Rectal smooth muscle tissue (tissue), 1 donor: ENCODE measurements at regions not wholly inside any gene's neighbourhood (a gene's known extent, or its start where the extent isn't known, plus 50 kb on each side); places are given as distances from the start of the nearest gene placed in this dataset.

Source experiments
- H3K27ac ChIP-seq: one replicate; pipeline ENCODE4 v1.7.0; 2013; ENCODE audit warnings: low read depth, low read length, inconsistent platforms
- H3K27me3 ChIP-seq: one replicate; pipeline ENCODE4 v1.7.0; 2013; ENCODE audit warnings: low read length; ENCODE audit not compliant: control insufficient read depth, insufficient read depth
- H3K36me3 ChIP-seq: one replicate; pipeline ENCODE4 v1.7.0; 2013; ENCODE audit warnings: low read length; ENCODE audit not compliant: control insufficient read depth, insufficient read depth
- H3K4me1 ChIP-seq: one replicate; pipeline ENCODE4 v1.7.0; 2013; ENCODE audit warnings: low read length; ENCODE audit not compliant: control insufficient read depth, insufficient read depth
- H3K4me3 ChIP-seq: one replicate; pipeline ENCODE4 v1.7.0; 2013; ENCODE audit warnings: low read length
- H3K9ac ChIP-seq: one replicate; pipeline ENCODE4 v1.7.0; 2013; ENCODE audit warnings: low read length

DNA sequence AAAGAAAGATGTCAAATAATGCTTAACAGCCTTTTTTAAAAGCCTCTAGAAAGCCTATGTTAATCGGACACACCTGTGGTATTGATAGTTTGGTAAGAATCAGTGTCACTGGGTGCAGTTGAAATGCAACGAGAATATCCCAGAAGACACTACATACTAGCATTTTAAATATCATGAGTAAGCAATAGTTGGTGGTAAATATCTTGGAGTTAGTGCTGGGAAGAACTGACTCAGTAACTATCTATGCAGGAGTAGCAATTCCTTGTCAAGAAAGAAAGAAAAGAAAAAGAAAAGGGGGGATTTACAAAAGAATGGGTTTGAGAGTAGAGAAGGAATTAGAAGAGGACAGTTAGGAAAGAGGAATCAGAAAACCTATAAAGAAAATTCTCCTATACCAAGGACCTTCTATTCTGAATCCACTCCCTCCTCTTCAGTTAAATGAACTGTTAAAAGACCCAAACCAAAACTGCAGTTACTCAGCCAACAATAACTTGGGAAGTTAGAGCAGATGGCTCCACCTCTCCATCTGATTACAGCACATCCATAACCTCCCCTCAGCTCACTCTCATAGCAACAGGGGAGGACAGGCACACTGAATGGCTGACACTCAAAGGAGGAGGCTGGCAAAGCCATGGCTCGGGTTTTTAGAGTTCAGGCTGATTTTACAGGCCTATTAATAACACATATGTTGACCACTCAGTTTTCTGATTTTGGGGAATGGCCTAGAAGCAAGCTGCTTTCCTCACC, 207.6 kb upstream of the MDFIC2 start:
- Histone ChIP-seq H3K27me3 (no peaks in the 10 kb centered on the region), H3K9ac (no peak overlapping the region), H3K36me3 (no peaks in the 10 kb centered on the region), H3K27ac (no peak overlapping the region), H3K4me3 (no peak overlapping the region), H3K4me1 (no peaks in the 10 kb centered on the region)

DNA sequence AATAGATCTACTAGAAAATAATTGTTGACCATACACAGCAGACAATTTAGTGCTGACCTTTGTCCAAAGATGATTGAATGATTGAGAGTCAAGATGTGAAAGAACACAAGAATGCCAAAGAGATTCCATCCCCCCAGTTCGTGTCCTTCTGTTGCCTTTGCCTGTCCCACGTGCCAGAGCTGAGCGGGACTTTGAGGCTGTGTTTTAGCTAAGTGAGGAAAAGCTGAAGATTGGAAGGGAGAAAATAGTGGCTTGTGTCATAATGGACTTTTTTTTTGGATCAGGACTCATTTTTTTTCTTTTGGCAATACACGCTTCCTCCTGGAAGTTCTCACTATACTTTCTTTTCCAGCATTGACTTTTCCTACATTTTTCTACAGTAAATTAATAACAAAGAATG, 206.6 kb upstream of the MDFIC2 start:
- no peaks in the 10 kb centered on the region for H3K4me1 ChIP-seq
- H3K36me3 ChIP-seq: no peaks in the 10 kb centered on the region
- H3K4me3 ChIP-seq: no peak overlapping the region
- H3K9ac ChIP-seq: no peak overlapping the region
- H3K27ac ChIP-seq: no peak overlapping the region
- no peaks in the 10 kb centered on the region for H3K27me3 ChIP-seq

DNA sequence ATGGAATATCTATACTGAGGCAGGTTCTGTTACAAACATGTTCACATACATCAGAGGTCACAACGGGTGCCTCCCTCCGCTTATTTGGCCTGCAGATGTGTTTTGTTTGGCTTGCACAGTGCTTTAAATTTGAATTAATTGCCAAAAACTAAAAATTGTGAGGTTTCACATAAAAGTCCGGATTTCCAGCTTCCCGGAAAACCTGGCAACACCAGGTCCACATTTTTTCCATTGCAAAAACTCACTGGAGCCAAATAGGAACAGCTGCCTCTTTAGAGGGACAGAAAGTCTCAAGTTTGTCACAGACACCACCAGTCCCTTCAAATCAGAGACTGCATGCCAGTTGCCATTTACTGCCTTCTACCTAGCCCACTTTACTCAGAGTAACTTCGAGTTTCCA, 205.9 kb upstream of the MDFIC2 start:
- no peaks in the 10 kb centered on the region for H3K4me1 ChIP-seq
- H3K27ac ChIP-seq: no peak overlapping the region
- H3K9ac ChIP-seq: no peak overlapping the region

DNA sequence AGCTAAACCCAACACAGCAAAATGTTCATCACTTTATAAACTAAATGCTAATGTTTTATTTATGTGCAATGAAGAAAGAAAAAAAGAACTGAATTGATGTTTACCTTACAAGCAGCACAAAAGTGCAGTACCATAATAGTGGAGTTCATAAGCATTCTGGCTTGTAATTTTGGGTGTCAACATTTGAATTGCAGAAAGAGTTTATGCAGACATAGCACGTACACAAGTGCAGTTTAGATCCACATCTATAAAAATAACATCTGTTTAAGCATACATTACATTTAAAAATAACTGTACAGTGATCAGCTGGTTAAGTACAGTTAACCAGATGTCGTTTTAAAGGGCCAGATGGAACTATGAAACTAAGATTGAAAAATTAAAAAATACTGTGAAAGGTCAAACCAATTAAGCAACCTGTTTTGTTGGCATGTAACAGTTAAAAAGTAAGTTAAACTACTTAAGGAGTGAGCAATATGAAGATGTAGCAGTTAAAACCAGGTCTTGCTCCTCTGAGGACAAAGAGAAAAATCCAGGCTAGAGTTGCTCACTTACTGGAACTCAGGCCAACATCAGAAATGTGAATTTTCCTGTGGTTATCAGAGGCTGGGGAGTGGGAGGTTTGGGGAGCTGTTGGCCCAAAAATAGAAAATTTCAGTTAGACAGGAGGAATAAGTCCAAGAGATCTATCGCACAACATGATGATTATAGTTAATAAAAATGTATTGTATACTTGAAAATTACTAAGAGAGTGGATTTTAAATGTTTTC, 204.9 kb upstream of the MDFIC2 start:
- Histone ChIP-seq H3K9ac (no peak overlapping the region), H3K27ac (no peak overlapping the region), H3K4me1 (no peaks in the 10 kb centered on the region), H3K27me3 (no peaks in the 10 kb centered on the region), H3K36me3 (no peaks in the 10 kb centered on the region), H3K4me3 (no peak overlapping the region)

More for the DNA sequence above, 205.9 kb upstream of the MDFIC2 start:
- Histone ChIP-seq H3K36me3 (no peaks in the 10 kb centered on the region), H3K4me3 (no peak overlapping the region), H3K27me3 (no peaks in the 10 kb centered on the region)

DNA sequence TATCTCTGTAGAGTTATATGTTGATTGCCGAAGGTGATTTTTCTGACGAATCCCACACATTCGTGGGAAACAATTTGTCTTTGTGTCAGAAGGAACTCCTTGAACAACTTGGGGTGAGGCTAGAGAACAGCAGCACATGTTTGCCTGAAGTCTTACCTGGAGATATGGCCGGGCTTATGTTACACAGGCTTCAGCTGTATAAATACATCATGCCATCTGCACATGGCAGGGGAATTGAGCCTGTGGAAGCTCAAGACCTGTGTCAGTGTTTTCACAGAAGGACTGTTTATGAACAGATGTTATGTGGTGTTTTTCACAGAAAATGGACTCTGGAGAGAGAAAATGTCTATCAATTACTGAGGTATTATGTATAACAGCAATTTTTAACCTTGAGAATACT, 203.6 kb upstream of the MDFIC2 start:
- Histone ChIP-seq H3K27me3 (no peaks in the 10 kb centered on the region), H3K9ac (no peak overlapping the region), H3K4me3 (no peak overlapping the region), H3K4me1 (no peaks in the 10 kb centered on the region), H3K27ac (no peak overlapping the region), H3K36me3 (no peaks in the 10 kb centered on the region)

DNA sequence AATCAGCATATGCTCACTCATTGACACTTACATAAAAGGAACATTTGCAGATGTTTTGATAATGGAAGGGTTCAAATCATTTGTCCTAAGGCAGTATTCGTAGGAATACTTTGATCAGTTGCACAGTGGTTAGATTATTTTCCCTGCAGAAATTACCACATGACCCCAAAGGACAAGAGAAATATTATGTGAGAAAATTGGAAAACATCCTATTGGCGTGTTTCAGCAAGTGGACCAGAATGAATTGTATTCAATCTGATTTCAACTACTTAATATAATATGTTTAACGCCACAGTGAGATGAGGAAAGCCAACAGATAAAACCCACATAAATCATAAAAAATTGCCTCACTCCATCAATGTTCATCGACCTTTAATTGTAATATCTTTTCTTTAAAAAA, 195.0 kb upstream of the MDFIC2 start:
- Histone ChIP-seq H3K9ac (no peak overlapping the region), H3K4me3 (no peak overlapping the region), H3K4me1 (no peaks in the 10 kb centered on the region), H3K27me3 (no peaks in the 10 kb centered on the region), H3K36me3 (no peaks in the 10 kb centered on the region), H3K27ac (no peak overlapping the region)

DNA sequence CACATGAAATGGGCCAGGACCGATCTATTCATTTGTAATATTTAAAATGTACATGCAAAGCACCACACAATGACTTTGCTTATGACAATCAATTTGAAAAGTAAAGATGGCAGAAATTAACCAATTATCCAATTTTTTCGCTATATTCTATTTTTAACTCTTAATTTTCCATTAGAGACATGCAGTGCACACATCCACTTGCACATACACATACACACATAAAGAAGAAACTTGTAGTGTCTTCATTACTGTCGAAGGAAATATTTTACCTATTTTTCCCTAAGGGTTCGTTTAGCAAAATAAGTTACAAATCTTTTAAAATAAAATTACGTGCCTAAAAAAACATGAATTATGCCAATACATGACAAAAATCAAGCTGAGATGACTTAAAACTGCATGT, 194.3 kb upstream of the MDFIC2 start:
- Histone ChIP-seq H3K4me3 (no peak overlapping the region), H3K27ac (no peak overlapping the region), H3K9ac (no peak overlapping the region), H3K4me1 (no peaks in the 10 kb centered on the region), H3K27me3 (no peaks in the 10 kb centered on the region), H3K36me3 (no peaks in the 10 kb centered on the region)

DNA sequence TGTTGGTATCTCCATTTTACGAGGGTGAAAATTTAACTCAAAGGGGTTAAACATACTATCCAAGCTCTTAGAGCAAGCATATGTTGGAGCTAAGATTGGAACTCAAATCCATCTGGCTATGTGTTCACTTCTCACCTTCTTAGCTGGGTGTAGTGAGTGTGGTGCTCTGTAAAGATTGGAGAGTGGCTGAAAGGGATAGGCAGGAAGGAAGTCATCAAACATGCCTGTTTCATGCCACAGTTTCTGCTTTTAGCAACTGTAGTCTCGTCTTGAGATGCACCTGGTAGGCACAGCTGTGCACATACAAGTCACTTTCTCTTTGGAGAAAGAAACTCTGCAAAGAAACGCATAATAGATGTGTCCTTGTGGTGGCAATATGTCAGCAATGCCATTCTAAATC, 189.1 kb upstream of the MDFIC2 start:
- H3K4me1 ChIP-seq: no peaks in the 10 kb centered on the region
- H3K4me3 ChIP-seq: no peak overlapping the region
- H3K27me3 ChIP-seq: no peaks in the 10 kb centered on the region
- H3K36me3 ChIP-seq: no peaks in the 10 kb centered on the region
- H3K9ac ChIP-seq: no peak overlapping the region
- no peak overlapping the region for H3K27ac ChIP-seq

DNA sequence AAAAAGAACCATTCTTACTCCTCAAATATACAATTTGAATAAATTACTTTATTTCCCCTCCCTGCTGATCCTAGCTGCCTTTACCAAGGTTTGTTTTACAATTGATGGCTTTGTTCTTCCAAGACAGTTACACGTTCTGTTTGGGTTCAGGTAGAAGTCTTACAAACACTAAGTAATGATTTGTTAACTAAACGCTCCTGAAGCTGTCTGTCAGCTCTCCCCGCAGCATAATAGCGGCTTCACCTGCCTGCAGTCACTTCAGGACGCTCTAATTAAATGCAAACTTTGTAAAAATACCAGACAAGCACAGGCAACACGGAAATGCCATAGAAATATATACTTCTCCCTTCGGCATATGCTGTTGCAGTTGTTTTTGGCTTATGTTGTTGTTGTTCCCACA, 176.4 kb upstream of the MDFIC2 start:
- Histone ChIP-seq H3K27ac (no peak overlapping the region), H3K27me3 (no peaks in the 10 kb centered on the region), H3K36me3 (no peaks in the 10 kb centered on the region), H3K9ac (no peak overlapping the region), H3K4me3 (no peak overlapping the region), H3K4me1 (no peaks in the 10 kb centered on the region)

DNA sequence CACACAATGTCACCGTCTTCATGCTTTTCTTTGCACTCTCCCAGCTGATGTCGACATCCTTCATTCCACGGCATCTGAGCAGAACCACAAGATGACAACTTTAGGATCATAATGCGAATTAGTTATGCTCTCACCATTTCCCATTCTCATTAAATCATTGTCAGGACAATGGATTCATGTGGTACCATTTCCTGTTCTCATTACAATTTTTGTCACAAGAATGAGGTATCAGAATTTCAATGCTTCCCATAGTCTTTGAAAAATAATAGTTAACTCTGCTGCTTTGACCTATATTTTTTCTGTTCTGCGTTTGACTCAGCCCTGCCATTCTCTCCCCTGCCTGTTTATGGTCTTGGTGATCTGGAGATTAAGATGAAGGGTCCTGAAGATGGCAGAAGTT, 175.7 kb upstream of the MDFIC2 start:
- Histone ChIP-seq H3K9ac (no peak overlapping the region), H3K36me3 (no peaks in the 10 kb centered on the region), H3K27ac (no peak overlapping the region), H3K4me3 (no peak overlapping the region), H3K4me1 (no peaks in the 10 kb centered on the region), H3K27me3 (no peaks in the 10 kb centered on the region)

DNA sequence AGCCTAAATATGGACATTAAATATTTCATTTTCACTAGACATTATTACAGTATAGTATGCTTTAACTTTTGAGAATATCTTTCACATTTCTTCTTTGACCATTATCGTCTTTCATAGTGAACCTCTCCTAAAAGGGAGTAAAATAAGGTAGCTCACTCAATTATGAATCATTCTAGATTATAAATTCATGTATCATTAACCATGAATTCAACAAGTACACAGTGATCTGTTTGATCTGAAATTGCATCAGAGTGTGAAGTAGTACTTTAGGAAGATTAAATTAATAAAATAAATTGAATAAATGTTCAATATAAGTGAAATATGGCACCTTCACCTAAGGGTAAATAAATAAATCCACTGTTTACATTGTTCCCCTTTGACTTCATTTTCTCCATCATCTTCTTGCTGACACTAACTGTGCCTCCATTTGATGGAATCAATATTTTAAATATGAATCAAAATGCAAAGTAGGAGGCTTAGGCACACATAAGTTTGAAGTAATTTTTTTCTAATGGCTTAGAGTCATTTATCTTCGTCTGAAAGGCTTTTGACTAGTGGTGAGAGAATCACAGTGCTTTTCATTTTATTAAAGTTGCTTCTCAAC, 174.1 kb upstream of the MDFIC2 start:
- H3K9ac ChIP-seq: no peak overlapping the region
- no peaks in the 10 kb centered on the region for H3K27me3 ChIP-seq
- no peaks in the 10 kb centered on the region for H3K36me3 ChIP-seq
- H3K27ac ChIP-seq: no peak overlapping the region
- H3K4me1 ChIP-seq: no peaks in the 10 kb centered on the region
- H3K4me3 ChIP-seq: no peak overlapping the region

DNA sequence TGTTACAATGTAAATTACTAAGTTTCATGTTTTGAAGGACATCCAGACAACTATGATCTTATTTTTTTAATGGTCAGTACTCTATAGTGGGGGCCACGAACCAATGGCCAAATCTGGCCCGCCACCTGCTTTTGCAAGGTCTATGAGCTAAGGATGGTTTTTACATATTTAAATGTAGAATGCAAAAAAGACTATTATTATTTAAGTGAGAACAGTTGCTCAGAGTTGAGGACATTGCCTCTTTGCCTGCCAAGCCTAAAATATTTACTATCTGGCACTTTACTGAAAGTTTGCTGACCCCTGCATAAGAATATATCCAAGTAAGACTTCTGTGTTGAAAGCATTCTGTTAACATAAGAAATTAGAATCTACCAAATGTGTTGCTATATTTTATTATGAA, 163.7 kb upstream of the MDFIC2 start:
- no peak overlapping the region for H3K9ac ChIP-seq
- H3K4me1 ChIP-seq: no peaks in the 10 kb centered on the region
- no peaks in the 10 kb centered on the region for H3K36me3 ChIP-seq
- no peak overlapping the region for H3K4me3 ChIP-seq
- H3K27ac ChIP-seq: no peak overlapping the region
- H3K27me3 ChIP-seq: no peaks in the 10 kb centered on the region
